Astrocyte (in vitro differentiated cells and primary cell): ENCODE measurements at regions not wholly inside any gene's neighbourhood (a gene's known extent, or its start where the extent isn't known, plus 50 kb on each side); places are given as distances from the start of the nearest gene placed in this dataset.

Experiments
- DNase-seq: peaks from one replicate; pipeline ENCODE4 v3.0.0-alpha.2; 2010; ENCODE audit warnings: low read depth
- FAIRE-seq: peaks from 2 replicates; lab custom pipeline; 2011; peaks lifted over from hg19 to GRCh38; lab: Jason Lieb, UNC
- H2AFZ ChIP-seq: 2 replicates; pipeline ENCODE4 v1.6.0; 2012; ENCODE audit warnings: low read depth, low read length, inconsistent platforms
- H3K27ac ChIP-seq: 2 replicates; pipeline ENCODE4 v1.5.1; 2011; ENCODE audit warnings: low read depth, low read length, inconsistent platforms
- H3K27me3 ChIP-seq: 2 replicates; pipeline ENCODE4 v1.6.0; 2011; ENCODE audit warnings: low read length, inconsistent platforms; ENCODE audit not compliant: insufficient read depth
- H3K36me3 ChIP-seq: 2 replicates; pipeline ENCODE4 v1.5.1; 2011; ENCODE audit warnings: low read length, inconsistent platforms; ENCODE audit not compliant: insufficient read depth
- H3K4me1 ChIP-seq: 2 replicates; pipeline ENCODE4 v1.5.1; 2011; ENCODE audit warnings: low read length, inconsistent platforms; ENCODE audit not compliant: insufficient read depth
- H3K4me2 ChIP-seq: 2 replicates; pipeline ENCODE4 v1.6.0; 2012; ENCODE audit warnings: low read length, inconsistent platforms
- H3K4me3 ChIP-seq: 2 replicates; pipeline ENCODE4 v1.5.1; 2011; ENCODE audit warnings: low read depth, mild to moderate bottlenecking, low read length, inconsistent platforms; ENCODE audit not compliant: insufficient read depth
- H3K79me2 ChIP-seq: 2 replicates; pipeline ENCODE4 v1.6.0; 2012; ENCODE audit warnings: mild to moderate bottlenecking, low read length, inconsistent platforms; ENCODE audit not compliant: insufficient read depth
- H3K9ac ChIP-seq: 2 replicates; pipeline ENCODE4 v1.6.0; 2012; ENCODE audit warnings: mild to moderate bottlenecking, low read length, inconsistent platforms
- H3K9me3 ChIP-seq: 2 replicates; pipeline ENCODE4 v1.5.1; 2012; ENCODE audit warnings: low read depth, mild to moderate bottlenecking, low read length, inconsistent platforms; ENCODE audit not compliant: insufficient read depth
- H4K20me1 ChIP-seq: 2 replicates; pipeline ENCODE4 v1.6.0; 2012; ENCODE audit warnings: low read length, inconsistent platforms; ENCODE audit not compliant: insufficient read depth
- H3K27ac Mint-ChIP-seq: one replicate; pipeline ENCODE4 v1.8.0; 2021; ENCODE audit warnings: mild to moderate bottlenecking, mixed read lengths; ENCODE audit not compliant: unreplicated experiment
- H3K27me3 Mint-ChIP-seq: one replicate; pipeline ENCODE4 v1.8.0; 2021; ENCODE audit warnings: low read depth, mixed read lengths; ENCODE audit not compliant: unreplicated experiment
- H3K36me3 Mint-ChIP-seq: one replicate; pipeline ENCODE4 v1.8.0; 2021; ENCODE audit warnings: low read depth, mixed read lengths; ENCODE audit not compliant: unreplicated experiment
- H3K4me1 Mint-ChIP-seq: one replicate; pipeline ENCODE4 v1.8.0; 2021; ENCODE audit warnings: low read depth, mixed read lengths; ENCODE audit not compliant: unreplicated experiment
- H3K4me3 Mint-ChIP-seq: one replicate; pipeline ENCODE4 v1.8.0; 2021; ENCODE audit warnings: mild to moderate bottlenecking, moderate library complexity, mixed read lengths; ENCODE audit not compliant: unreplicated experiment
- H3K9me3 Mint-ChIP-seq: one replicate; pipeline ENCODE4 v1.8.0; 2021; ENCODE audit warnings: mild to moderate bottlenecking, mixed read lengths; ENCODE audit not compliant: unreplicated experiment
- CTCF ChIP-seq: IDR thresholded peaks from 2 replicates; pipeline ENCODE4 v1.5.1; 2011; ENCODE audit warnings: low read depth, mild to moderate bottlenecking, inconsistent platforms, low read length, moderate library complexity; ENCODE audit not compliant: insufficient read depth
- EZH2 ChIP-seq: IDR thresholded peaks from 2 replicates; pipeline ENCODE4 v1.6.1; 2012; ENCODE audit warnings: mild to moderate bottlenecking, low read length, inconsistent platforms; ENCODE audit not compliant: insufficient read depth

DNA sequence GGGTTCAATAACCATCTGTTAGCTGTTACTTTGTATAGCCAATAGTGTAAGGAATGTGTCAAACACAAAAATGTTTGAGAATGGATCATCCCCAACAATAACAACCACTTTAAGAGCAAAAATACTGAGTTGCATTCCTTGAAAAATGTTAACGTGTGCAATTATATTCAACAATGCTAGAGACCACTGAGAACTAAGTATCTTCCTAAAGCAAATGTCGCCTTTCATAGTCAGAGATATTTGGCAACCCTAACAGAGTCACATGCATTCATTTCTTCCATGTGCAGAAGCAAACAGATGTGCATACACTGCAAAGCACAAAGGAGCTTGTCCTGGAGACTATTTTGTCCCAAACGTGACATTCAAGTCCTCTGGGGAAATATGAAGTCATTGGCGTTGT, 448.6 kb downstream of the GJA1 start:
- Mint-ChIP-seq H3K9me3 (no peaks in the 10 kb centered on the region), H3K36me3 (no peaks in the 10 kb centered on the region), H3K27me3 (no peaks in the 10 kb centered on the region), H3K4me1 (peaks cover 15% of the 10 kb centered on the region), H3K4me3 (no peak overlapping the region), H3K27ac (no peak overlapping the region)
- no peaks in the 10 kb centered on the region for H3K27me3 ChIP-seq
- H4K20me1 ChIP-seq = no peaks in the 10 kb centered on the region
- no peak overlapping the region for H2AFZ ChIP-seq
- H3K9ac ChIP-seq = no peak overlapping the region
- no peak overlapping the region for H3K4me3 ChIP-seq
- FAIRE-seq (peak; percentile 93), DNase-seq (peak; percentile 53)
- no peak overlapping the region for H3K4me2 ChIP-seq
- H3K79me2 ChIP-seq = no peaks in the 10 kb centered on the region
- no peaks in the 10 kb centered on the region for H3K9me3 ChIP-seq
- H3K27ac ChIP-seq = no peak overlapping the region
- TF ChIP-seq EZH2 = no peak
- TF ChIP-seq CTCF = no peak
- H3K4me1 ChIP-seq = peaks cover 8% of the 10 kb centered on the region
- no peaks in the 10 kb centered on the region for H3K36me3 ChIP-seq

DNA sequence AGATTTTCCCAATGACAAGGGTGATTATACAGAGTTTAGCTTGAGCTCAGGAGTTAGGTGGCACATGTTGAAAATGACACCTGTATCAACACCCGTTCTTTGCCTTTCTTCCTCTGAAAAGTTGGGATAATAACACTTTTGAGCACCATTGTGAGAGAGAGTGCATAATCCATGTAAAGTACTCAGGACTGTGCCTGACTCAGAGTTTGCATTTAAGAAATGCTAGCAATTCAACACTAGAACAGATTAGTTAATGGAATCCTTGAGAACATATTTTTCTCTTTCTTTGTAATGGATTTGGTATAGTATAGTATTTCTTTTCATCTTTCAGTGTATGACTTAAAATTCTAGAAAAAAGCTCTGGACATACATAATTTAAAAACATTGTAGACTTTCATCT, 449.2 kb downstream of the GJA1 start:
- H3K79me2 ChIP-seq = no peaks in the 10 kb centered on the region
- no peaks in the 10 kb centered on the region for H3K36me3 Mint-ChIP-seq
- no peaks in the 10 kb centered on the region for H3K9me3 Mint-ChIP-seq
- H3K9ac ChIP-seq = no peak overlapping the region
- H2AFZ ChIP-seq = no peak overlapping the region
- no peak for DNase-seq
- H3K27ac ChIP-seq = no peak overlapping the region
- H3K4me3 Mint-ChIP-seq = no peak overlapping the region
- TF ChIP-seq CTCF = no peak
- TF ChIP-seq EZH2 = no peak
- peaks cover 15% of the 10 kb centered on the region for H3K4me1 Mint-ChIP-seq
- no peaks in the 10 kb centered on the region for H3K27me3 ChIP-seq
- no peaks in the 10 kb centered on the region for H3K36me3 ChIP-seq
- H3K27me3 Mint-ChIP-seq = no peaks in the 10 kb centered on the region
- no peak overlapping the region for H3K4me3 ChIP-seq
- no peaks in the 10 kb centered on the region for H3K9me3 ChIP-seq
- no peak overlapping the region for H3K4me2 ChIP-seq
- H3K27ac Mint-ChIP-seq = no peak overlapping the region
- no peaks in the 10 kb centered on the region for H4K20me1 ChIP-seq
- FAIRE-seq = no peak
- H3K4me1 ChIP-seq = peaks cover 8% of the 10 kb centered on the region

GRCh38 chr6:121885399-121886152, 450.1 kb downstream of the GJA1 start:
- Histone ChIP-seq H2AFZ (no peak overlapping the region), H3K9me3 (no peaks in the 10 kb centered on the region), H4K20me1 (no peaks in the 10 kb centered on the region), H3K9ac (no peak overlapping the region), H3K4me3 (no peak overlapping the region), H3K27ac (no peak overlapping the region), H3K4me1 (peaks cover 8% of the 10 kb centered on the region), H3K4me2 (no peak overlapping the region), H3K79me2 (no peaks in the 10 kb centered on the region), H3K36me3 (no peaks in the 10 kb centered on the region), H3K27me3 (no peaks in the 10 kb centered on the region)
- Mint-ChIP-seq H3K27ac (no peak overlapping the region), H3K27me3 (no peaks in the 10 kb centered on the region), H3K4me1 (peaks cover 20% of the 10 kb centered on the region), H3K4me3 (no peak overlapping the region), H3K9me3 (no peaks in the 10 kb centered on the region), H3K36me3 (no peaks in the 10 kb centered on the region)
- TF ChIP-seq EZH2 = no peak
- TF ChIP-seq CTCF = no peak
- FAIRE-seq (no peak), DNase-seq (no peak)
